KMS-11 (cell line): ENCODE measurements at regions not wholly inside any gene's neighbourhood (a gene's known extent, or its start where the extent isn't known, plus 50 kb on each side); places are given as distances from the start of the nearest gene placed in this dataset.
A peak's percentile ranks its signal among the peaks of the same experiment; 100 is the strongest.

Experiments
- H2AFZ ChIP-seq: fragments of 200-600 bp; sonication (generic); 2 replicates; pipeline ENCODE4 v1.6.1; 2016; ENCODE audit warnings: antibody characterized with exemption, mixed run types, low read depth
- H3K27ac ChIP-seq: fragments of 200-600 bp; sonication (generic); 2 replicates; pipeline ENCODE4 v1.6.1; 2016; ENCODE audit warnings: mild to moderate bottlenecking, mixed run types
- H3K27me3 ChIP-seq: fragments of 200-600 bp; sonication (generic); 2 replicates; pipeline ENCODE4 v1.6.1; 2017; ENCODE audit warnings: mild to moderate bottlenecking, low read depth, mixed run types, moderate library complexity; ENCODE audit not compliant: insufficient read depth
- H3K36me3 ChIP-seq: fragments of 200-600 bp; sonication (generic); 2 replicates; pipeline ENCODE4 v1.6.1; 2017; ENCODE audit warnings: mild to moderate bottlenecking, mixed run types; ENCODE audit not compliant: insufficient read depth
- H3K4me1 ChIP-seq: fragments of 200-600 bp; sonication (generic); 2 replicates; pipeline ENCODE4 v1.6.1; 2016; ENCODE audit warnings: mild to moderate bottlenecking, low read depth, mixed run types; ENCODE audit not compliant: poor library complexity, severe bottlenecking
- H3K4me2 ChIP-seq: fragments of 200-600 bp; sonication (generic); 2 replicates; pipeline ENCODE4 v1.7.0; 2016; ENCODE audit warnings: mild to moderate bottlenecking, mixed run types
- H3K4me3 ChIP-seq: fragments of 200-600 bp; sonication (generic); IDR thresholded peaks from 2 replicates; pipeline ENCODE4 v1.6.1; 2017; ENCODE audit warnings: low read depth, low read length, mixed read lengths; ENCODE audit not compliant: insufficient read depth
- H3K79me2 ChIP-seq: fragments of 200-600 bp; sonication (generic); 2 replicates; pipeline ENCODE4 v1.6.1; 2016; ENCODE audit warnings: low read depth, mixed run types; ENCODE audit not compliant: insufficient read depth
- H3K9ac ChIP-seq: fragments of 200-600 bp; sonication (generic); 2 replicates; pipeline ENCODE4 v1.6.1; 2016; ENCODE audit warnings: mild to moderate bottlenecking, mixed run types
- H4K20me1 ChIP-seq: fragments of 200-600 bp; sonication (generic); 2 replicates; pipeline ENCODE4 v1.6.1; 2016; ENCODE audit warnings: mild to moderate bottlenecking, mixed run types; ENCODE audit not compliant: insufficient read depth
- TF ChIP-seq, protein P1 (sequence below): fragments of 200-600 bp; sonication (generic); conservative IDR thresholded peaks from 2 replicates; pipeline ENCODE4 v1.6.1; 2017; ENCODE audit warnings: low read depth, mild to moderate bottlenecking, antibody characterized with exemption, low read length, moderate library complexity, mixed read lengths

- Histone ChIP-seq H3K4me1 (peaks cover 26% of the 10 kb centered on the region), H3K4me2 (no peak overlapping the region), H2AFZ (no peak overlapping the region), H3K27ac (no peak overlapping the region), H3K27me3 (no peaks in the 10 kb centered on the region), H3K9ac (no peak overlapping the region), H3K4me3 (no peak overlapping the region), H4K20me1 (no peaks in the 10 kb centered on the region), H3K36me3 (no peaks in the 10 kb centered on the region), H3K79me2 (no peaks in the 10 kb centered on the region)
- TF ChIP-seq, protein P1, sequence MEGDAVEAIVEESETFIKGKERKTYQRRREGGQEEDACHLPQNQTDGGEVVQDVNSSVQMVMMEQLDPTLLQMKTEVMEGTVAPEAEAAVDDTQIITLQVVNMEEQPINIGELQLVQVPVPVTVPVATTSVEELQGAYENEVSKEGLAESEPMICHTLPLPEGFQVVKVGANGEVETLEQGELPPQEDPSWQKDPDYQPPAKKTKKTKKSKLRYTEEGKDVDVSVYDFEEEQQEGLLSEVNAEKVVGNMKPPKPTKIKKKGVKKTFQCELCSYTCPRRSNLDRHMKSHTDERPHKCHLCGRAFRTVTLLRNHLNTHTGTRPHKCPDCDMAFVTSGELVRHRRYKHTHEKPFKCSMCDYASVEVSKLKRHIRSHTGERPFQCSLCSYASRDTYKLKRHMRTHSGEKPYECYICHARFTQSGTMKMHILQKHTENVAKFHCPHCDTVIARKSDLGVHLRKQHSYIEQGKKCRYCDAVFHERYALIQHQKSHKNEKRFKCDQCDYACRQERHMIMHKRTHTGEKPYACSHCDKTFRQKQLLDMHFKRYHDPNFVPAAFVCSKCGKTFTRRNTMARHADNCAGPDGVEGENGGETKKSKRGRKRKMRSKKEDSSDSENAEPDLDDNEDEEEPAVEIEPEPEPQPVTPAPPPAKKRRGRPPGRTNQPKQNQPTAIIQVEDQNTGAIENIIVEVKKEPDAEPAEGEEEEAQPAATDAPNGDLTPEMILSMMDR, result no peak
Observed at GRCh38 chr2:226339616-226340015, 460.0 kb downstream of the IRS1 start.

GRCh38 chr2:226338825-226339224 is 460.8 kb downstream of the IRS1 start:
- no peak overlapping the region for H3K4me2 ChIP-seq
- H3K27me3 ChIP-seq, result no peaks in the 10 kb centered on the region
- no peak overlapping the region for H2AFZ ChIP-seq
- no peaks in the 10 kb centered on the region; the same call in 1 of the 2 replicates for H4K20me1 ChIP-seq
- H3K4me3 ChIP-seq, result no peak overlapping the region
- H3K36me3 ChIP-seq, result no peaks in the 10 kb centered on the region
- no peaks in the 10 kb centered on the region for H3K79me2 ChIP-seq
- H3K27ac ChIP-seq, result no peak overlapping the region
- TF ChIP-seq, protein P1, result no peak
- H3K9ac ChIP-seq, result no peak overlapping the region
- H3K4me1 ChIP-seq, result peaks cover 29% of the 10 kb centered on the region

DNA sequence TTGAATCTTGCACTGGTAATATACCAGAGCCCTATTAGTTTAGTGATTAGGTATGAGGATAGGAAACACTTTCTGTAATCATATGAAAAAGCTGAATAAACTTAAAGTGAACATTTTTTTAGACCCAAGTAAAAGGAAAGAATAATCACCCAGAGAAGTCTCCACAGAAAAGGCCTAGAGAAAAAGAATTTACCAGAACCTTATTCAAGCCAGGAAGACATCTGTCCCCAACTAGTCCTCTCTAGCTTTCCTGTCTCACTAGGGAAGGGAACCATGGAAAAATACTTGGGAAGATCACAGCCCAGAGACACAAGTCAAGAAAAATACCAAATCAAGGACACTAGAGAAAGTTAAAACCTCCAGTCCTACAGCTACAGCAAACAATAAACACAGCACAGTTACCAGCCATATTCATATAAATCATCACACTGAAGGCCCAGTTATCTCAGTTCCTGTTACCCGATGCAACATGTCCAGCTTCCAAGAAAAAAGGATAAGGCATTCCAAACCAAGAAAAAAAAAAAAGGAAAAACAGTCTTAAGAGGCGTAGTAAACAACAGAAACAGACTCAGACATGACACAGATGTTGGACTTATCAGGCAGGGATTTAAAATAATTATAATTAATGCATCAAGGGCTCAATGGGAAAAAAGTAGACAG is 461.5 kb downstream of the IRS1 start:
- Histone ChIP-seq H2AFZ (no peak overlapping the region), H3K9ac (no peak overlapping the region), H3K4me2 (no peak overlapping the region), H3K4me3 (no peak overlapping the region), H3K79me2 (no peaks in the 10 kb centered on the region), H3K27ac (no peak overlapping the region), H3K27me3 (no peaks in the 10 kb centered on the region), H3K4me1 (peaks cover 29% of the 10 kb centered on the region), H3K36me3 (no peaks in the 10 kb centered on the region), H4K20me1 (no peaks in the 10 kb centered on the region; the same call in 1 of the 2 replicates)
- TF ChIP-seq, protein P1, result no peak

- TF ChIP-seq, protein P1, result no peak
- no peak overlapping the region for H2AFZ ChIP-seq
- peak overlapping the region; percentile 32; the same call in 1 of the 2 replicates for H3K27ac ChIP-seq
- H3K4me2 ChIP-seq, result peak overlapping the region; percentile 53
- H3K4me3 ChIP-seq, result no peak overlapping the region
- no peaks in the 10 kb centered on the region for H3K36me3 ChIP-seq
- no peaks in the 10 kb centered on the region for H3K27me3 ChIP-seq
- no peaks in the 10 kb centered on the region; the same call in 1 of the 2 replicates for H4K20me1 ChIP-seq
- H3K9ac ChIP-seq, result no peak overlapping the region
- no peaks in the 10 kb centered on the region for H3K79me2 ChIP-seq
- peaks cover 29% of the 10 kb centered on the region for H3K4me1 ChIP-seq
Observed at GRCh38 chr2:226336283-226336682, 463.3 kb downstream of the IRS1 start.
